Tibial artery (tissue), 4 donors: ENCODE measurements at regions not wholly inside any gene's neighbourhood (a gene's known extent, or its start where the extent isn't known, plus 50 kb on each side); places are given as distances from the start of the nearest gene placed in this dataset.
A peak's percentile ranks its signal among the peaks of the same experiment; 100 is the strongest.

Experiments used
- DNase-seq, 2 donors: peaks; one replicate each; pipeline ENCODE4 v3.0.0-alpha.2; 2019
- H3K27ac ChIP-seq, 2 donors: fragments of 200-600 bp; sonication (generic) in 1 of 2; 1 replicate in 1 of 2; 2 replicates in 1 of 2; pipeline ENCODE4 v1.5.1; 2018 to 2019; ENCODE audit warnings: mild to moderate bottlenecking in 1 of 2
- H3K27me3 ChIP-seq, 2 donors: fragments of 200-600 bp; sonication (generic) in 1 of 2; one replicate each; pipeline versions ENCODE4 v1.5.1 to v1.6.0; 2016 to 2019
- H3K36me3 ChIP-seq, 3 donors: fragments of 200-600 bp; sonication (generic) in 2 of 3; one replicate each; pipeline ENCODE4 v1.5.1; 2016 to 2019; ENCODE audit warnings: mild to moderate bottlenecking in 2 of 3
- H3K4me1 ChIP-seq, 4 donors: fragments of 200-600 bp; sonication (generic) in 2 of 4; 1 replicate in 3 of 4; 2 replicates in 1 of 4; pipeline ENCODE4 v1.5.1; 2016 to 2019
- H3K4me3 ChIP-seq, 2 donors: fragments of 200-600 bp; sonication (generic) in 1 of 2; 1 replicate in 1 of 2; 2 replicates in 1 of 2; pipeline ENCODE4 v1.5.1; 2018 to 2019; ENCODE audit warnings: mild to moderate bottlenecking in 2 of 2
- H3K9me3 ChIP-seq, 3 donors: fragments of 200-600 bp; sonication (generic) in 1 of 3; one replicate each; pipeline ENCODE4 v1.5.1; 2016 to 2019
- intact Hi-C: fragments of 100-400 bp; cut with DNase I; formaldehyde crosslinking; loops from one replicate; pipeline ENCODE4 v1.15.0; 2023; ENCODE audit warnings: low total_unique reads
- TF ChIP-seq, protein P1 (sequence below), 2 experiments: fragments of 200-600 bp in 1 of 2; fragments of 450-650 bp in 1 of 2; IDR thresholded peaks; one replicate each; pipeline ENCODE4 v1.5.1; 2017 to 2019; ENCODE audit warnings: antibody characterized with exemption in 2 of 2, mild to moderate bottlenecking in 1 of 2, moderate library complexity in 1 of 2

- TF ChIP-seq, protein P1, sequence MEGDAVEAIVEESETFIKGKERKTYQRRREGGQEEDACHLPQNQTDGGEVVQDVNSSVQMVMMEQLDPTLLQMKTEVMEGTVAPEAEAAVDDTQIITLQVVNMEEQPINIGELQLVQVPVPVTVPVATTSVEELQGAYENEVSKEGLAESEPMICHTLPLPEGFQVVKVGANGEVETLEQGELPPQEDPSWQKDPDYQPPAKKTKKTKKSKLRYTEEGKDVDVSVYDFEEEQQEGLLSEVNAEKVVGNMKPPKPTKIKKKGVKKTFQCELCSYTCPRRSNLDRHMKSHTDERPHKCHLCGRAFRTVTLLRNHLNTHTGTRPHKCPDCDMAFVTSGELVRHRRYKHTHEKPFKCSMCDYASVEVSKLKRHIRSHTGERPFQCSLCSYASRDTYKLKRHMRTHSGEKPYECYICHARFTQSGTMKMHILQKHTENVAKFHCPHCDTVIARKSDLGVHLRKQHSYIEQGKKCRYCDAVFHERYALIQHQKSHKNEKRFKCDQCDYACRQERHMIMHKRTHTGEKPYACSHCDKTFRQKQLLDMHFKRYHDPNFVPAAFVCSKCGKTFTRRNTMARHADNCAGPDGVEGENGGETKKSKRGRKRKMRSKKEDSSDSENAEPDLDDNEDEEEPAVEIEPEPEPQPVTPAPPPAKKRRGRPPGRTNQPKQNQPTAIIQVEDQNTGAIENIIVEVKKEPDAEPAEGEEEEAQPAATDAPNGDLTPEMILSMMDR (IDR thresholded peaks at IDR 0.05): no peak
- no peak for DNase-seq
- Histone ChIP-seq H3K27me3 (no peaks in the 10 kb centered on the region), H3K9me3 (no peaks in the 10 kb centered on the region), H3K36me3 (no peaks in the 10 kb centered on the region), H3K4me1 (no peaks in the 10 kb centered on the region), H3K27ac (no peak overlapping the region), H3K4me3 (no peak overlapping the region)
- intact Hi-C loops: no loop called here
Measured at GRCh38 chr10:89829262-89829886, 128.0 kb downstream of the KIF20B start.

GRCh38 chr10:89829887-89830269 lies 128.5 kb downstream of the KIF20B start:
- TF ChIP-seq, protein P1 (IDR thresholded peaks at IDR 0.05): no peak
- H3K27ac ChIP-seq: no peak overlapping the region
- H3K36me3 ChIP-seq: no peaks in the 10 kb centered on the region
- DNase-seq: no peak
- H3K4me1 ChIP-seq: no peaks in the 10 kb centered on the region
- no peak overlapping the region for H3K4me3 ChIP-seq
- H3K27me3 ChIP-seq: no peaks in the 10 kb centered on the region
- H3K9me3 ChIP-seq: no peaks in the 10 kb centered on the region
- intact Hi-C loops: no loop called here

DNA sequence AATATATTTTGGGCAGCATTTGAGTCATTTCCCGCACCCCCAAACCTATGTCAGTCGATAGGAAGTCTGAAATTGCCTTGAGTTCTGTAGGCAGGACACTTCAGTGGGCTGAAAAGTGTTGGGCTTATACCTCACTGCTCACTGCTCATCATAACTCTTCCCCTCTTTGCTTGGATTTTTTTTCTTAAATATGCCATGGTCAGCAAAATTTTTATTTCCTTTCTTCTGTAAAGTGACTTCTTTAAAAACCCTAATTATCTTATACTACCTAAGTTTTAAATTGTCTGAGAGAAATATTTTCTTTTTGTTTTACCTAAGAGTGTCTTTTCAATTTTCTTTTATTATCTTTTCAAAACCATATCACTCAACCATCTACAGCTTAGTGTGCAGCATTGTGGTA lies 129.2 kb downstream of the KIF20B start:
- Histone ChIP-seq H3K4me1 (no peaks in the 10 kb centered on the region), H3K9me3 (no peaks in the 10 kb centered on the region), H3K27me3 (no peaks in the 10 kb centered on the region), H3K4me3 (no peak overlapping the region), H3K36me3 (no peaks in the 10 kb centered on the region), H3K27ac (no peak overlapping the region)
- TF ChIP-seq, protein P1 (IDR thresholded peaks at IDR 0.05): no peak
- intact Hi-C loops: no loop called here
- no peak for DNase-seq

DNA sequence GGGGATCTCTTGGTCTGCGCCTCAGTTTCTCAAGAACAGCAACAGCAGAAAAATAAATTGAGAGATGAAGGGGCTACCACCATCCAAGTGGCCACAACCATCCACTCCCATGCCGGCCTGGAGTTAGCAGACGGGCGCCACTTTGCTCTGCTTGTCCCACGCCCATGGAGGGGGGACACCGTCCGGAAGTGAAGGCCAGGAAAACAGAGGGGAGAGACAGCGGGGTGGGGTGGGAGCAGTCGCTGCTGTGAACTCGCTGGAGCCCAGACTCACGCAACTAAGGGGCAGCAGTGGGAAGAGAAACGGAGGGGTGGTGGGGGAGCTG lies 135.4 kb downstream of the KIF20B start:
- no peaks in the 10 kb centered on the region for H3K36me3 ChIP-seq
- peak overlapping the region; percentile 52 to 60 for H3K4me3 ChIP-seq
- DNase-seq: no peak
- intact Hi-C loops: no loop called here
- peaks cover 0 to 5% of the 10 kb centered on the region in 2 donors for H3K27me3 ChIP-seq
- peak overlapping the region in 1 of 2 donors; percentile 48 for H3K27ac ChIP-seq
- TF ChIP-seq, protein P1 (IDR thresholded peaks at IDR 0.05): no peak
- H3K4me1 ChIP-seq: peaks cover 0 to 15% (median 7%) of the 10 kb centered on the region in 4 donors
- H3K9me3 ChIP-seq: no peaks in the 10 kb centered on the region

GRCh38 chr10:89837165-89838043 lies 136.0 kb downstream of the KIF20B start:
- TF ChIP-seq, protein P1 (IDR thresholded peaks at IDR 0.05): no peak
- Histone ChIP-seq H3K27me3 (peaks cover 0 to 5% of the 10 kb centered on the region in 2 donors), H3K9me3 (no peaks in the 10 kb centered on the region), H3K4me3 (peak overlapping the region; percentile 52 to 60), H3K4me1 (peaks cover 0 to 15% (median 7%) of the 10 kb centered on the region in 4 donors), H3K36me3 (no peaks in the 10 kb centered on the region), H3K27ac (peak overlapping the region; percentile 42 to 48)
- intact Hi-C loops: no loop called here
- peak in 1 of 2 donors; percentile 20 for DNase-seq
